LHCN-M2 (cell line): ENCODE measurements at regions not wholly inside any gene's neighbourhood (a gene's known extent, or its start where the extent isn't known, plus 50 kb on each side); places are given as distances from the start of the nearest gene placed in this dataset.
A peak's percentile ranks its signal among the peaks of the same experiment; 100 is the strongest.

ENCODE experiments used
- DNase-seq: peaks from one replicate; pipeline ENCODE4 v3.0.0-alpha.2; 2012; ENCODE audit warnings: low read depth

DNA sequence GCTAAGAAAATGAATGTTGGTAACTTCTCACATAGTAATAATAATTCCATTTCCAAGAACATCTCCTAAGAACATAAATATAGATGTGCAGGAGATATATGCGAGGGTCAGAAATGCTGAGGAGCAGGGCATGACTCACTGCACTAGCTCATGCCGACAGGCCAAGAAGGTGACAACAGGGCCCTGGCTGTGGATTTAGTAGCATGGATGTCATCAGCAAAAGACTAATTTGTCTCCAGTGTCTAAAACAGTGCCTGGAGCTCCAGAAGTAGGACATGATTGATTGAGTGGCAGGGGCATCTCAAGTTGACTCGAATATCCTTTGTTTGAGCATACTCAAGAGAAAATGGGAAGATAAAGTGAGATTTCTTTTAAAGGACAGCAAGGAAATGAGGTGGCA is 207.0 kb upstream of the FOXA2 start:
- DNase-seq, result no peak

DNA sequence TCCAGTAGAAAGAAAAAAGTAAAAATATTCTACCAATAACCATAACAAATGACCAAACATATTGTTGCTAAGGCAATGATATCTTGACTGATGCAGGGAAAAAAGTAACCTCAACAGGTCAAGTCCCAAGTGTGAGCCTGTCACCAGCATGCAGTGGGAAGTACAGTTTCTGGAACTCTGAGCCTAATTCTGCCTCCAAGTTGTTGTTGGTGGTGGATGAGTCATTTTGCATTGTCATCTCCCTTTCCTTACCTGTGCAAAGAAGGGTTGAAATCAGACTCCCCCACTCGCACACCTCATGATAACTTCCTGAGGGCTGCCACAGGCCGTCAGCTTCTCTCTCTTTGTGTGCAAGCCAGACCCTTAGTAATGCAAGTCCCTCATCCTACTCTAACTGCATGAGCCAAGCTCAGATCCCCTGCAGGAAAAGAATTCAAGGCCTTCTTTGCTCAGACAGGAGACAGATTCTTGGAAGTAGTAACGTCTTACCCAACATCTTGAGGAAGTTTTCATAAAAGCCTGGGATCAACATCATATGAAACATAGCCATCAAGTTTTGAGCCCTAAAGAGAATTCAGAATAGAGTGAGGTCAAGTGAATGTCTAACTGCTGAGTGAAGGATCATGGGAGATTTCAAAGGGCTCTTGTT is 207.6 kb upstream of the FOXA2 start:
- no peak for DNase-seq

DNA sequence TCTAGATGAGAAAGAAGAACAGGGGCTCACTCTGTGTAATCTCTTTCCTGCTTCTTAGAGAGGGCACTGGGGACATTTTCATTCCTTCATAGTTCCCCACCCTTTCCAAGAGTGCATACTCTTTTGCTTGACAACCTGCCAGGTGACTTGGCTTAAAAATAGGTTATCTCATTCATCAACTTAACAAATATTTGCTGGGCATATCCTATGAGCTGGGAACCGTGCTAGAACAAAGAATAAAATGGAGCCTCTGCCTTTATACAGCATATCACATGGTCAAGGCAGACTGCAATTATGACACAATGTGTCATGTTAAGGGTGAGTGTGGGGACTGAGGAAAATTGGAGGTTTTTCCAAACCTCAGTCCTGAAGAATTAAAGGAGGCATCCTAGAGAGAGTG is 209.8 kb upstream of the FOXA2 start:
- no peak for DNase-seq

DNA sequence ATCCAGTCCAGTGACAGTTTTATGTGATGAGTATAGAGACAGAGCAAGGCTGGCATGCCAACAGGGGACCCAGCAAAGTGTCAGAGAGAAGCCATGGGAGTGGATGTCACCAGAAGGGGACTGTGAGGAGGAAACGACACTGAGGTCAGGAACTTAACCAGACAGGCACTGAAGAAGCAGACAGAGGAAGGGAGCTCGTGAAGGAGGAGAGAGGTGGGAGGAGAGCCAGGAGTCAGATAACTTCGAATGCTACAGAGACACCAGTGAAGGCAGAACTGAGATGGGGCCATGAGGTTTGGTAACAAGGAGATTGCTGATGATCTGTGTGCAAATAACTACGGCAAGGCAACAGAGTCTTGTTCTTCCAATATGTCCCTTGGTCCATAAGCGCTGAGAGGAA is 211.1 kb upstream of the FOXA2 start:
- no peak for DNase-seq

DNA sequence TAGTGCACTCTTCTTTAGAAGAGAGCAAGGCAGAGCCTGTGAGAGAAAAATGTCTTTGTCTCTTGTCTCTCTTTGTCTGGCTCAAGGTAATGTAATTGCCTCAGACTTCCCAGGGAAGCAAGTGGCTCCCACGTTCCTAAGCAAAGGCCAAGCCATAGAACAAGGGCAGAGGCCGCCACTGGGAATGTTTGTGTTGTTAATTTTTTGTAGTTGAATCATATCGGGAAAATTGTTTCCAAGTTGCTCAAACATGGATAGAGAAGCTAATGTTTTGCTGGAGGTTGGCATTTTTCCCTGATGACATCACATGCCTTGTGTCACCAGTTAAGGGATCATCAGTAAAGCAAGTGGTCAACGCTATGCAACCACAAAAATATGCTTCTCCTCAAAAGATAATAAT is 211.5 kb upstream of the FOXA2 start:
- DNase-seq, result peak; percentile 99

DNA sequence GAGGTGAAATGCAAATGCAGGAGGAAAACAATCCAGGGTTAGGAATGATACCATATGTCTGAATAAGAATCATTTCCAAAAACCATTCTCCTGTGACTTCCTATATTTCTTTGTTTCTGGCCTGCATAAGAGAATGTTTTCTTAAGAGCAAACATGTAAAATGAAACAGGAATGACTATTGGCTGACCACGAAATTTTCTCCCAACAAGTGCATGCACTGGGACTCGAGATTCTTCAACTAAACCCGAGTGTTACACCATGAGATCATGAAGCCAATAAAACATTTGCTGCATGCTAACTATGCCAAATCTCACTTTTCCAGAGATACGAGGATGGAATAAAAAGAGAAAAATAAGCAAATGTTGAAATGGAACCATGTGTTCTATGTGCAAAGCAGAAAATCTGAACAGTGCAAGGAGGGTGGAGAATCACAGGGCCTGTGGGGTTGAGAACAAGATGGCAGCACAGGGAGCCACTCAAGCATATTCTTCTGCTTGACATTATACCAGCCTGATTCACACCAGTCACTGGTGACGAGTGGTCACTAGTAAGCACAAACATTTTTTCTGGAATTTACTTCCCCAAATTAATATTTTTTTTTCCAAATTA is 212.2 kb upstream of the FOXA2 start:
- peak; percentile 66 for DNase-seq

DNA sequence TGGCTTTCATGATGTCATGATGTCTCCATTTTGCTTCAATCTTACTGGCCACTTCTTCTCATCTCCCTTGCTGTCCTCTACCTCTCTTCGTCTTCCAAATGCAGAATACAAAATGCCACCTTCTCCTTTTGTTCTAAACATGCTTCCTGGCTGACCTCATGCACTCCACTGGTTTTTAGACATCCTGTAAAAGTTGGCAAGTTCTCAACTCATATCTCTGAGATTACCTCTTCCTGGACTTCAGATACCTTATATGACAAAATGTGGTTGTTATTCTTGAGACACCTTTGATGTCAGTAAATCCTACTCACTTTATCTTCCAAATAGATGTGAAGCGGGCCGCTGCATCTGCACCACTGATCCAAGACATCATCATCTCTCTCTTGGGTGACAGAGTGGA is 212.7 kb upstream of the FOXA2 start:
- no peak for DNase-seq

DNA sequence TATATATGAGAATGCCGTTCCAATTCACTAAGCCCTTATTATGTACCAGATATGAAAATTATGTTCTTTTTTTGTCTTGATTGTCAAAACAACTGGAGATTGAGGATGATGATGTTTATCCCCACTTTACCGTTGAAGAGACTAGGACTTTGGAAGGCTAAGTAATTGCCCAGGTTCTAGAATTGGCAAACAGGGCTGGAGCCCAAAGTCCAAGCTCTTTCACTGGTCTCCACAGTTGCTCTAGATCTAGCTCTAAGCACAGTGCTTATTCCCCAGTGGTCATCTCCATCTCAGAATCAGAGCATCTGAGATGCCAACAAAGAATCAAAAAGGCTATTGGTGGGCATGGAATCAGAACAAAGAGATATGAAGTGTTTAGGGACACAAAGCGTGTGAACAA is 215.3 kb upstream of the FOXA2 start:
- DNase-seq, result no peak

DNA sequence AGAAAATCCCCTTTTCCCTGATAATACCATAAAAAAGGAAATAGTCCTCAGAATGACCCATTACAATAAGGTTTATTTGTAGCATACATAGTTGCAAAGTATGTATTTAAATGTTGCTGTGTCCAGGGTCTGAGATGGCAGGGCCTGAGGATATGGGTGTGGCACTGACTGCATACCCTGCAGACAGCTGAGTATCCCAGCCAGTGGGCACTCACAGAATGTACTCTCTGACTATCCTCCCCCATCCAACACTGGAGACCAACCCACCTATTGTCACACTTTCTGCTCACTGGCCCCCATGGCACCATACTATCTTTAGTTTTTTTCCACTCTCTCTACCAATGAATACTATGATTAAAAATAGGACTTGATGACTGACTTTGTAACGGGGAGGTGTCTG is 215.8 kb upstream of the FOXA2 start:
- no peak for DNase-seq

DNA sequence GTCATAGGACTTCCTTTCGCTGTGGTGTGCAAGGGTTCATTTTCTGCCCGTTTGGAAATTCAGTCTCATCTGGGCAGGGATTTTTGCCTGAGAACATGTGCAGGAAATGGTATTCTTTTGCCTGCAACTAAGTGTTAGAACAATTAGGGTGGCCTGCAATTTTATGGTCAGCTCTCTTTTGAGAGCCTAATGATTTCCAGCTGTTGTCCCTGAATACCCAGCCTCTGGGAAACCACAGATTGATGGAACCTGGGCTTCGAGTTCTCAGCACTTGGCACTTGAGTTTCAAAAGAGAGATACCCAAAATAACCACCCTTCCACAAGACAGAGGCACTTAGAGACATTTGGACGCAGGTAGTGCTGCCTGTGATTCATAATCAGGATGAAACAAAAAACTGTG is 217.2 kb upstream of the FOXA2 start:
- no peak for DNase-seq

DNA sequence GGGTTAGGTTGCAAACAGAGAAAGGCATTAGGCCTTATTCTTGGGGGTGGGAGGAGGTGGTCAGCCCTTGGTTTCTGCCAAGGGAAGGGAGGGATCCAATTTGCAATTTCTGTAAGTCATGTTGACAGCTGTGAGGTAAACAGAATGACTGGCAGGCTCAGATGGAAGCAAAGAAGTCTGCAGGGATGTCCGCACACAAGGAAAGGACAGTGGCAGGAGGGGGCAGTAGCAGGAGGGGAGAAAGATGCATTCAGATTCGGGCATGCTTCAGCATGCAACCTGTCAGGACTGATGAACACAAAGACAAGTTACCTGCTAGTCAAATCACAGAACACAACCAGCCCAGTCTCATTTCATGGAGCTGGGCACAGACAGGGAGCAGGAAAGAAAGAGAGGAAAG is 217.9 kb upstream of the FOXA2 start:
- DNase-seq, result no peak

DNA sequence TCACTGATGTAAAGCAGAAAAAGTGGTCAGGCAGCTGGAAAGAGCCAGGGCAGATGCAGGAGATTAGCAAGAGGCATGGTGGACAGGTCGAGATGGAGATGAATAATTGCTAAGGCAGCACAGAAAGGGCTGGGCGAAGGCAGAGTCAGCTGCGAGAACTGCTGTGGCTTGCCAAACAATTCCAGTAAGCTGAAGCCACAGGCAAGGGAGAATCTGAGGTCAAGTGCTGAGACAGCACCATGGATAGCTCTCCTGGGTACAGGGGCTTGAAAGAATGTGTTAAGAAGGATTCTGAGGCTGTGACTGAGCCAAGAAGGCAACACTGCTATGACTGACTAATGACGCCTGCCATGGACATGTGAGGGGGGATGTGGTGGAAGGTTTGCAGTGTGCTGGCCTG is 220.8 kb upstream of the FOXA2 start:
- DNase-seq, result peak; percentile 91

DNA sequence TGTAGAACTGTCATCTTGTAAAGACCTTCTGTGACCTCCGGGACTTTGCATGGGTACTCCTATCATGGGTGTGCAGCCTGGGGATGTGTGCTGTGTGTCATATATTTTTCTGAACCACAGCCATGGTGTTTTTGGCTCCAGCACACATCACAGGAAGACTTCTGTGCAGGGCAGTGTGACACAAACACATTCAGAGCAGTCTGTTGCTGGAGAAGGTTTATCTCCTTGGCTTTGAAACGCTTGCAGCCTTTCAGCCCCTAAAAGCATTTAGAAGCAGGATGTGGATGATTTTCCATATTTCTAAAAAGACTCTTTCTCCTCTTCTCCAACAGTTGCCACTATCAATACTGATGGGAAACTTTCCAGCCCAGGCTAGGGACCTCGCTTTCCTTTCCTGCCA is 221.6 kb upstream of the FOXA2 start:
- no peak for DNase-seq

DNA sequence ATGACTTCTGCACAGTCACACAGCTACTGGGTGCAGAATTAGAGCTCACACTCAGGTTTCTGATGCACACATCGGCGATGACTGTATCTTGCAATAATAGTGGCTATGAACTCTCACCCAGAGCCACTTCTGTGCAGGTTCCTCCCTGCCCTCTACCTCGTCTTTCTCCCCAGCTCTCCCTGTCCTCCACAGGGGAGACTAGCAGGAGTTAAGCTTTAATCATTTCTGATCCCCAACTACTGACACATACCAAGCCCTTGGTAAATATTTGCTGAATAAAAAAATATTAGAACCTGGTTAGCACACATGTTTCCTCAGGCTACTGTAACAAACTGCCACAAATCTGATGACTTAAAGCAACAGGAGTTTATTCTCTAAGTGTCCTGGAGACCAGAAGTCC is 222.7 kb upstream of the FOXA2 start:
- no peak for DNase-seq

DNA sequence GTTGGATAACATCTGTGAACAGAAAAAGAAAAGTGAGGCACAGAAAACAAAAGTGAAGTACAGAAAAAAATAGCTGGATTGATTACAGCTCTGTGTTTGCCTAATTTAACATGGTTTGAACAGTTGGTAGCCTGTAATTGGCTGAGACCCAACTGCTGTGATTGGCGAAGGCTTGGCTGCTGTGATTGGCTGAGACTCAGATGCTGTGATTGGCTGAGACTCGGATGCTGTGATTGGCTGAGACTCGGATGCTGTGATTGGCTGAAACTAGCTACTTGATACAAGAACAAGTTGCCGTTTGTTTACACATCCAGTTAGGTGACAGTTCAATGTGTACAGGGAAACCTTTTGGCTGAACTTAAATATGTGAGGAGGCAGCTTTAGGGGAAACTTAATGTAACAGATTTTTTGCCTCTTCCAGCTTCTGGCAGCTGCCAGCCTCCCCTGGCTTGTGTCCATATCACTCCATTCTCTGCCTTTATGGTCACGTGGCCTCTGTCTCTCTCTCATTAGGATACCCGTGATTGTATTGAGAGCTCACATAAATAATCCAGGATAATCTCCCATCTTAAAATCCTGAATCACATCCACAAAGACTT is 223.4 kb upstream of the FOXA2 start:
- DNase-seq, result no peak

DNA sequence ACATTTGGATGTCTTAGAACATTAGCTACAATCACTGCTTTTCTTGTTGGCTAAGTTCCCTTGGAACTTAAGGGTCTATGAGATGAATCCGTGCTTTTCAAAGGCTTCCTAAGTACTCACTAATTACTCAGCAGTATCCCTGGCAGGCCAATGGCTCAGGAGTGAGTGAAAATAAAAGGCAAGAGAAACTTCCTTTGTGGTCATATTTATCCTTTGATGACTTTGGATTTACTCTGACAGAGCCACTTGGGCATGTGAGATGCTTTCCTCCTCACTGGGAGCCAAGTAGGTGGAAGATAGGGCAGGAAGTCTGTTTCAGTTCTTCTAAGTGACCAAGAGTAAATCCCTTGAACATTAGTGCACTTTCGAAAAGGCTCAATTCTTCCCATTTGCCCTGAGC is 224.3 kb upstream of the FOXA2 start:
- DNase-seq, result no peak

DNA sequence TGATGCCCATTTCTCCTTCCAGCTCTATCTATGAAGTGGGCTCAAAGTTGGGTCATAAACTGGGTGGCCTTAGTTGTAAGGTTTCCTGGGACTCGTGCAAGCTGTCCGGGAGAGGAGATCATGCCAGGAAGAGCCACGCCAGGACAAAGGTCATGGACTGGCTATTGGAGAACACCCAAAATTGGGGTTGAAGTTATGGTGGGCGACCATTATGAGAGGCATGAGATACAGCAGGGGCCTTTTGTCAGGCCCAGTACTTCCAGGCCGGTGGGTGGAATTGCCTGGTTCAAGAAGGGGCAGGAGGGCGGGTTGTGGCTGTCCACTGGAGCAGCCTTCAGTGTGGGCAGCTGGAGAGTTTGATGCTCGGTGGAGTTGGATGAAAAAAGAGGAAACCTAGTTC is 225.1 kb upstream of the SSTR4 start:
- DNase-seq, result no peak

DNA sequence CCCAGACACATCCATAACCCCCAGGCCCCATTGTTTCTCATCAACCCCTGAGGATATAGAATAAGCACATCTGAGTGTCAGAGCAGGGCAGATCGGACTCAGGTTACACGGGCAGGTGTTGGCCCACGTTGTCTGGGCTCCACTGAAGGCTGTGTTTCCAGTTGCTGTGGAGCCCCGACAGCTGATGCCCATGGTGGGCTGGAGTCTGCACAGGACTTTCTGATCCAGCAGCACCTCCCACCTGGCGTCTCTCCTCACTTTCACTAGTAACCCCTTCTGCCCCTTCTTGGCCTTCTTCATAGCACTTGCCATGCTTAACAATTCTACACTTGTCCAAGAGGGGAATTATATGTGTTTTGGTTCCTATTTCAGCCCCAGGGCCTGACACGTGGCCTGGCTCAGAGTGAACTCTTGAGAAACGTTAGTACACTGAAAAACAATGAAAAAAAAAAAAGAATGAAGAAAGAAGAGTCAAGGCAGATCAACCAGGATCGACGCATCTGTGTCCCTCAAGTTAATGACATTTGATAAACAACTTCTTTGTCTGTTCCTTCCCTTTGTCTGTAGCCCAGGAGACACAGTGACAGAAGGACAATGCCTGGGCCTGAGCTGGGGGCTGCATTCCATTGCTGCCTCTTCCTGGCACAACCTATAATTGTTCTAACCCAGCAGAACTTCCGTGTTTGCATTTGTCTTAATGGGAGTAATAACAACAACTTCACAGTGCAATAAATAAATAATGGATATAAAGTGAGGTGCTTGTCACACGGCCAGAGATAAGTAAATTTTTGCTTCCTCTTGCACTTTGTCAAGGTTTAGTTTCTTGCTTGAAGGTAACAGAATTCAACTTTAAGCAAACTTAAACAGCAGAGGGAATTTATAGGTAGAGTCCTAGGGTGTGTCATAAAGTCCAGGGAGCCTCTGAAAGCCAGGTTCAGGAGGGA is 224.2 kb upstream of the SSTR4 start:
- no peak for DNase-seq

DNA sequence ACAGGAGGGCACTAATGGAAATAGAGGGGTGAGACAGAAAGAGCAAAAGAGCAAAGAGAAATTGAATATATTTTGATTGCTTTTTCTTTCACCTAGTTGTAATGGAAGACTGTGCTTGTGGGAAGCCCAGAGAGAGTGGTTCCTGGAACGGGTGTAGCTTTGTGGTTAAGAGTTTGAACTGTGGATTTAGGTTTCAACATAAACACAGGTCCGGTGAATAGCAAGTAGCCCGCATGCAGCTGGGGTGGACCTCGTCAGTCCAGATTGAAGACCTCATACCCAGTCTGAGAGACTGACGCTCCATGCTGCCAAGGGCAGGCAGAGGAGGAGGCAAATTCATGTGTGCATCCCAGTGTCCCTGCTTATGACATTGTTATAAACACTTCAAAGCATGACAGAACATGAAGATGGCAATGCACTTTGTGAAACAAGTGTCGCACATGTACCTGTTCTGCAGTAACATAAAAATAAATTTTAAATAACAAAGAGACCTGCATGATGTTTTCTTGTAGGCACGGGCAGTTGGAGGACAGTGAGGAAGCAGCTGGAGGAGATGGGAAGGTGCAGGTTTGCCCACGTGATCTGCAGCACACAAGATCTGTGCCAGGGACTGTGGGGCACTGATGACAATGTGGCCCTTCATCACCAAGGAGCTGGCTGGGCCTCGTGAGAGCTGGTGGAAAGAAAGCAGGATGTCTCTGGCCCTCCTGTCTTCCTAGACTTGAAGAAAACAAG is 220.5 kb upstream of the SSTR4 start:
- DNase-seq, result no peak

DNA sequence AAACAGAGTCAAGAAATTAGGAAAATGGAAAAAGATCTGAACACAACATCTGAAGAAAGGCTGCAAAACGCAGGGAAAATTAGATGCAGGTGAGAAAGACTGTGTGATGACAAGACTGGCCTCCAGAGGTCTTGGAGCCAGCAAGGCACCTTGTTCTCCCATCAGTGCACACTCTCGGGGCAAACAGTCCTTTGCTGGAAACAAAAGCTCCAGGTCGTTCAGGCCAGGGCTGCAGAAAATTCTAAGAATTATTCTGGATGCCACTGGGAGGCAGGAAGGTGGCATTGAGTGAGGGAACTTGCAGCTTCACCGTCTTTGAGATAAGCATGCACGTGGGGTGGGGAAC is 219.9 kb upstream of the SSTR4 start:
- no peak for DNase-seq

DNA sequence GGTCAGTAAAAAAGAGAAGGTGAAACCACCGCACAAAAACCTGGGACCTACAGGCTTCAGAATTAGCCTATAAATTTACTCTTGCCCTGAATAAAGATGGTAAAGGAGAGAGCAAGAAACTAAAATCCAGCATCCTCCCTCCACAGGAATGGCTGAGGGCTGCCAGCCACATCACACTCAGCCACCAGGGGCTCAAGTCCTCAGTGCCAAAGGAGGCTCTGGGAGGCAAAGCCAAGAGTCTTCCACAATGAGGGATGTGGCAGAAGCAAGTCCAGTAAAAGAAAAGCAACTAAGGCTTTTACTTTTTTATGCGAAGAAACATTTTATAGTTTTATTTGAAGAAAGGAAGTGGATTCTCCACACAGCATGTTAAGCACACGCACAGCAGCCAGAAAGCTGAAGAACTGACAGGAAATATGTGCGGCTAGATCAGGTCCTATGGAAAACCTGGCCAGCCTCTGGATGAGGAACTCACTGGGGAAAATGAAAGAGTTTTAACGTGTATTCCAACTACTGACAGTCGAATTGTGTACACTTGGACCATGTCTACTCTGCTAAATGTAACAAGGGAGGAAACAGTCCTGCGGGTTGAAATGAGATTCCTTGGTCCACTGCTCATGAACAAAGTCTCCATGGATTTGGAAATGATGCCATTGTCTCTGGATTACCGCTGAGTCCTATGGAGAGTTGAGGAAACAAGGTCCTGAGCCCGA is 219.4 kb upstream of the SSTR4 start:
- no peak for DNase-seq
